ENCODE measurements at regions not wholly inside any gene's neighbourhood (a gene's known extent, or its start where the extent isn't known, plus 50 kb on each side); places are given as distances from the start of the nearest gene placed in this dataset.

DNA sequence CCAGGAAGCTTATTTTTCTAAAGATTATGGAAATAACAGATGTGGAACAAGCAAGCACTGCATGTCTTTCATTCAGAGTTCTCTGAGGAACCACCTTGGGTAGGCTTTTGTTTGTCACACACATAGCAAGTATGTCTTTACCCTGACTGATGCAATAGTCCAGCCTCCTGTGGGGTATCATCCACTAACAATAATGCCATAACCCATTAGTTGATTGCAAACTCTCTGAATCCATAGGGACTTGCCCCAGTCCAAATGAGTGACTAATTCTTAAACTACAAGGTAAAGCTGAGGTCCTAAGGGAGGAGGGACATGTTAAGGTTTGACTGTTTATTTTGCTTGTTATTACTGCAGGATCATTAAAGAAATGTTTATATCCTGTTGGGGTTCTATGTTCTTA is 151.4 kb upstream of the PRPS1L1 start:
- intact Hi-C loops (cut with DNase I; ENCODE audit: low total_unique reads), result no loop called here
- TF ChIP-seq, protein P1, sequence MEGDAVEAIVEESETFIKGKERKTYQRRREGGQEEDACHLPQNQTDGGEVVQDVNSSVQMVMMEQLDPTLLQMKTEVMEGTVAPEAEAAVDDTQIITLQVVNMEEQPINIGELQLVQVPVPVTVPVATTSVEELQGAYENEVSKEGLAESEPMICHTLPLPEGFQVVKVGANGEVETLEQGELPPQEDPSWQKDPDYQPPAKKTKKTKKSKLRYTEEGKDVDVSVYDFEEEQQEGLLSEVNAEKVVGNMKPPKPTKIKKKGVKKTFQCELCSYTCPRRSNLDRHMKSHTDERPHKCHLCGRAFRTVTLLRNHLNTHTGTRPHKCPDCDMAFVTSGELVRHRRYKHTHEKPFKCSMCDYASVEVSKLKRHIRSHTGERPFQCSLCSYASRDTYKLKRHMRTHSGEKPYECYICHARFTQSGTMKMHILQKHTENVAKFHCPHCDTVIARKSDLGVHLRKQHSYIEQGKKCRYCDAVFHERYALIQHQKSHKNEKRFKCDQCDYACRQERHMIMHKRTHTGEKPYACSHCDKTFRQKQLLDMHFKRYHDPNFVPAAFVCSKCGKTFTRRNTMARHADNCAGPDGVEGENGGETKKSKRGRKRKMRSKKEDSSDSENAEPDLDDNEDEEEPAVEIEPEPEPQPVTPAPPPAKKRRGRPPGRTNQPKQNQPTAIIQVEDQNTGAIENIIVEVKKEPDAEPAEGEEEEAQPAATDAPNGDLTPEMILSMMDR (IDR thresholded peaks at IDR 0.05), result no peak
- TF ChIP-seq POLR2A (IDR thresholded peaks at IDR 0.05), result no peak
- Histone ChIP-seq H3K4me3 (no peak overlapping the region), H3K36me3 (no peaks in the 10 kb centered on the region), H3K9me3 (no peaks in the 10 kb centered on the region), H3K27ac (no peak overlapping the region), H3K4me1 (peaks cover 0 to 5% of the 10 kb centered on the region in 2 donors), H3K27me3 (no peaks in the 10 kb centered on the region)
- DNase-seq, result no peak

DNA sequence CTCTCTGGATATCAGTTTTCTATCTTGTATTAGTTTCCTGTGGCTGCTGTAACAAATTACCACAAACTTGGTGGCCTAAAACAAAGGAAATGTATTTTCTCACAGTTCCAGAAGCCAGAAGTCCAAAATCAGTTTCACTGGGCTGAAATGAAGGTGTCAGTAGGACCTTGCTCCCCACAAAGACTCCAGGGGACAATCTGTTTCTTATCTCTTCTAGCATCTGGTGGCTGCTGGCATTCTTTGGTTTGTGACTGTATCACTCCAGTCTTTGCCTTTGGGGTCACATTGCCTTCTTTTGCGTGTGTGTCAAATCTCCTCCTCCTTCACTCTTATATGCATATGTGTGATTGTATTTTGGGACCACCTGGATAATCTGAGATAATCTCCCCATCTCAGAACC is 153.0 kb upstream of the PRPS1L1 start:
- no peaks in the 10 kb centered on the region for H3K9me3 ChIP-seq
- H3K36me3 ChIP-seq, result no peaks in the 10 kb centered on the region
- no peak overlapping the region for H3K27ac ChIP-seq
- DNase-seq, result no peak
- H3K4me3 ChIP-seq, result no peak overlapping the region
- intact Hi-C loops (cut with DNase I; ENCODE audit: low total_unique reads), result no loop called here
- TF ChIP-seq, protein P1 (IDR thresholded peaks at IDR 0.05), result no peak
- TF ChIP-seq POLR2A (IDR thresholded peaks at IDR 0.05), result no peak
- H3K4me1 ChIP-seq, result peaks cover 0 to 5% of the 10 kb centered on the region in 2 donors
- no peaks in the 10 kb centered on the region for H3K27me3 ChIP-seq

DNA sequence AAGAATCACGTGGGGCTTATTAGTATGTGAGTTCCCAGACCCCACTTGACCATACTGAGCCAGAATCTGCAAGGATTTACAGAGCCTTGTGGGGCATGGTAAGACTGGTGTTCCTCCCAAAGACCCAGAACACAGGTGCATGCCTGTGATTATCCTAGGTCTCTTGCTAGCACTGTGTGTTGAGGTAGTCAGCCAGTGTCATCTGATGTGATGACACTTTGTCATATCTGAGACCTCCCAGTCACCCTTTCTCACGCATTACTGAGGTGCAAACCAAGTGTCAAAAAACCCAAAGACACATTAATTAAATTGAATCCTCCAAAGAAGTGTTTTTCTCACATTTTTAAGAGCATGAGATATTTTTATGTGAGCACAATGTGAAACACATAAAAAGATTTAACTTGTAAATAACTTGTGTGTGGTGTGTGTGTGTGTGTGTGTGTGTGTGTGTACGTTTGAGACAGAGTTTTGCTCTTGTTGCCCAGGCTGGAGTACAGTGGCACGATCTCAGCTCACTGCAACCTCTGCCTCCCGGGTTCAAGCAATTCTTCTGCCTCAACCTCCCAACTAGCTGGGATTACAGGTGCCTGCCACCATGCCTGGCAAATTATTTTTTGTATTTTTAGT is 162.0 kb upstream of the PRPS1L1 start:
- intact Hi-C loops (cut with DNase I; ENCODE audit: low total_unique reads), result no loop called here
- DNase-seq, result no peak
- H3K36me3 ChIP-seq, result no peaks in the 10 kb centered on the region
- H3K9me3 ChIP-seq, result no peaks in the 10 kb centered on the region
- H3K4me3 ChIP-seq, result no peak overlapping the region
- TF ChIP-seq, protein P1 (IDR thresholded peaks at IDR 0.05), result no peak
- no peak for TF ChIP-seq POLR2A (IDR thresholded peaks at IDR 0.05)
- no peaks in the 10 kb centered on the region for H3K4me1 ChIP-seq
- no peaks in the 10 kb centered on the region for H3K27me3 ChIP-seq
- H3K27ac ChIP-seq, result no peak overlapping the region

DNA sequence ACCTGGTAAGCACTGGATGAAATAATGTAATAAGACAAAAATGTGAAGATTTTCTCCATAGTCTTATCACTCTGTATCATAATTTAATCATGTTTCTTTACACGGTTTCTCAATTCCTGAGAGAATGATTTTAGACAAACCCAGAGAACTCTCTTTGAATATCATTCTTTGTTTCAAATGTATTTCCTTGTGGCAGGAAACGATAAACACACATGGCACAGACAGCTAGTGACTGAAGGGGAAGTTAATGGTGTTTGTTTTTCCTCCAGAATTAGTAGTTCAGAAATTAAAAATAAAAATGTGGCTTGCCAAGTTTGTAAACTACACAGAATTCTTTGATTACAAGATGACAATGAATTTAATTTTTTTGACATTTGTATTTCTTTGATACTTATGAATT is 163.7 kb upstream of the PRPS1L1 start:
- Histone ChIP-seq H3K4me3 (no peak overlapping the region), H3K27ac (no peak overlapping the region), H3K36me3 (no peaks in the 10 kb centered on the region), H3K9me3 (no peaks in the 10 kb centered on the region), H3K4me1 (no peaks in the 10 kb centered on the region), H3K27me3 (no peaks in the 10 kb centered on the region)
- no peak for DNase-seq
- TF ChIP-seq POLR2A (IDR thresholded peaks at IDR 0.05), result no peak
- TF ChIP-seq, protein P1 (IDR thresholded peaks at IDR 0.05), result no peak
- intact Hi-C loops (cut with DNase I; ENCODE audit: low total_unique reads), result no loop called here

DNA sequence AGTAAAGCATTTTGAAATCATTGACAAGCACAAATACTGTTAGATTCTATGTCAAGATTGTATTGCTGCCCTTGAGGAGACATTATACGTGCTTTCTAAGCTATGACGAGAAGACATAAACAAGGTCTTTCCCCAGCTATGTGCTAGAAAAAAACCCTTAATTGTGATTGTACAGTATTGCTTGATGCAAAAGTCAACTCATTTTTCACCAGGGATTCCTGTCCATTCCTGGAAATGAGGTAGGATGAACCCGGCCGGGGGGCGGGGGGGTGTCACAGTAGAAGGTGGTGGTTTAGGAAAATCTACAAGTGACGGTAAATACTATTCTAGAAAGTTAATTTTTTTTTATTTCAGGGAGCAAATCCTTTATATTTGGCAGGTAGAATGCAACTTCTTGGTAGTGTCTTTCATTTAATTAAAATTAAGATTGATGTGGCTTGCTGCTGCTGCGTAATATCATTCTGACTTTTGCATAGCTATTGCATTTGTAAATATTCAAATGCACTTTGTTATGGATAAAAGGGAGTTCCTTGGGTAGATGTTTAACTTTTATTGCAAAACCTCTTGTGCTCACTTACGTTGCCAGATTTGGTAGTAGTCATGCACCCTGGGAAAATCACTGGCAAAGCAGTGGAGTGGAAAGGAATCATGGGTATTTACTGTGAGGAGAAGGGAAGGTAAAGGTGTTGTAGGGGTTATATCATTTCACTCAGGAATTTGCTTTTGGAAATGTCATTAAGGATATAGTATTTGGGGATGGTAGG is 164.4 kb upstream of the PRPS1L1 start:
- no peak for TF ChIP-seq POLR2A (IDR thresholded peaks at IDR 0.05)
- TF ChIP-seq, protein P1 (IDR thresholded peaks at IDR 0.05), result no peak
- H3K36me3 ChIP-seq, result no peaks in the 10 kb centered on the region
- DNase-seq, result no peak
- H3K9me3 ChIP-seq, result no peaks in the 10 kb centered on the region
- no peaks in the 10 kb centered on the region for H3K4me1 ChIP-seq
- H3K27ac ChIP-seq, result no peak overlapping the region
- no peak overlapping the region for H3K4me3 ChIP-seq
- H3K27me3 ChIP-seq, result no peaks in the 10 kb centered on the region
- intact Hi-C loops (cut with DNase I; ENCODE audit: low total_unique reads), result no loop called here
